NCI-H345 treated with DMSO at 0.1 percent for 48 hours (cell line): ENCODE measurements at regions not wholly inside any gene's neighbourhood (a gene's known extent, or its start where the extent isn't known, plus 50 kb on each side); places are given as distances from the start of the nearest gene placed in this dataset.

Experiments
- DNase-seq: peaks from one replicate; lab custom pipeline; 2025; ENCODE audit not compliant: unreplicated experiment; lab: John Stamatoyannopoulos, UW

GRCh38 chr7:35454575-35455385, 200.9 kb upstream of the TBX20 start:
- DNase-seq, result no peak

GRCh38 chr7:35450456-35451214, 196.7 kb upstream of the TBX20 start:
- DNase-seq, result no peak

- no peak for DNase-seq
Observed at GRCh38 chr7:35448486-35448885, 194.6 kb upstream of the TBX20 start.

- no peak for DNase-seq
Observed at GRCh38 chr7:35446091-35446490, 192.2 kb upstream of the TBX20 start.

- DNase-seq, result no peak
Observed at GRCh38 chr7:35437619-35438275, 183.8 kb upstream of the TBX20 start.

GRCh38 chr7:35436452-35436851, 182.6 kb upstream of the TBX20 start:
- no peak for DNase-seq

- no peak for DNase-seq
Observed at GRCh38 chr7:35430547-35431153, 176.8 kb upstream of the TBX20 start.

GRCh38 chr7:35424869-35425495, 171.1 kb upstream of the TBX20 start:
- peak; percentile 7 for DNase-seq

- no peak for DNase-seq
Observed at GRCh38 chr7:35424440-35424839, 170.5 kb upstream of the TBX20 start.

- DNase-seq, result no peak
Observed at GRCh38 chr7:35422715-35423114, 168.8 kb upstream of the TBX20 start.

GRCh38 chr7:35420656-35421055, 166.8 kb upstream of the TBX20 start:
- DNase-seq, result no peak

GRCh38 chr7:35419391-35419755, 165.5 kb upstream of the TBX20 start:
- DNase-seq, result no peak

- no peak for DNase-seq
Observed at GRCh38 chr7:35418716-35419390, 165.0 kb upstream of the TBX20 start.

- DNase-seq, result no peak
Observed at GRCh38 chr7:35416568-35416967, 162.7 kb upstream of the TBX20 start.

GRCh38 chr7:35415411-35415822, 161.5 kb upstream of the TBX20 start:
- no peak for DNase-seq

GRCh38 chr7:35411331-35411730, 157.4 kb upstream of the TBX20 start:
- DNase-seq, result no peak

- DNase-seq, result no peak
Observed at GRCh38 chr7:35405461-35405860, 151.6 kb upstream of the TBX20 start.

- no peak for DNase-seq
Observed at GRCh38 chr7:35401217-35401879, 147.4 kb upstream of the TBX20 start.

- no peak for DNase-seq
Observed at GRCh38 chr7:35399840-35400239, 145.9 kb upstream of the TBX20 start.

- DNase-seq, result no peak
Observed at GRCh38 chr7:35399216-35399615, 145.3 kb upstream of the TBX20 start.
